ENCODE measurements at regions not wholly inside any gene's neighbourhood (a gene's known extent, or its start where the extent isn't known, plus 50 kb on each side); places are given as distances from the start of the nearest gene placed in this dataset.
A peak's percentile ranks its signal among the peaks of the same experiment; 100 is the strongest.
"Not testable (repeated sequence)": the region's sequence is repeated elsewhere in the genome, so short reads cannot be mapped to it uniquely, and the experiment has no call there.

- no peak for DNase-seq (ENCODE audit: low spot score)
These were observed 1730.2 kb downstream of the MRPL39 start for GRCh38 chr21:23876925-23877558.

GRCh38 chr21:23874271-23874670 lies 1733.0 kb downstream of the MRPL39 start:
- no peak for DNase-seq (ENCODE audit: low spot score)

GRCh38 chr21:23861911-23862504 lies 1745.3 kb downstream of the MRPL39 start:
- no peak for DNase-seq (ENCODE audit: low spot score)

- no peak for DNase-seq (ENCODE audit: low spot score)
These were observed 1748.4 kb downstream of the MRPL39 start for GRCh38 chr21:23858878-23859277.

GRCh38 chr21:23853796-23854379 lies 1753.4 kb downstream of the MRPL39 start:
- DNase-seq (ENCODE audit: low spot score), result peak; percentile 2

- DNase-seq (ENCODE audit: low spot score), result no peak
These were observed 1769.7 kb downstream of the MRPL39 start for GRCh38 chr21:23837564-23837963.

- no peak for DNase-seq (ENCODE audit: low spot score)
These were observed 1784.5 kb downstream of the MRPL39 start for GRCh38 chr21:23822760-23823159.

GRCh38 chr21:23817337-23817736 lies 1789.9 kb downstream of the MRPL39 start:
- DNase-seq (ENCODE audit: low spot score), result no peak

GRCh38 chr21:23812485-23812884 lies 1794.8 kb downstream of the MRPL39 start:
- no peak for DNase-seq (ENCODE audit: low spot score)

GRCh38 chr21:23811805-23812204 lies 1795.5 kb downstream of the MRPL39 start:
- no peak for DNase-seq (ENCODE audit: low spot score)

GRCh38 chr21:23809573-23809972 lies 1797.7 kb downstream of the MRPL39 start:
- DNase-seq (ENCODE audit: low spot score), result no peak

- DNase-seq (ENCODE audit: low spot score), result not testable (repeated sequence)
These were observed 1800.2 kb downstream of the MRPL39 start for GRCh38 chr21:23806966-23807548.

- no peak for DNase-seq (ENCODE audit: low spot score)
These were observed 1802.4 kb downstream of the MRPL39 start for GRCh38 chr21:23804866-23805265.

GRCh38 chr21:23801292-23801691 lies 1806.0 kb downstream of the MRPL39 start:
- DNase-seq (ENCODE audit: low spot score), result no peak

- DNase-seq (ENCODE audit: low spot score), result no peak
These were observed 1807.9 kb downstream of the MRPL39 start for GRCh38 chr21:23799376-23799775.

- no peak for DNase-seq (ENCODE audit: low spot score)
These were observed 1815.0 kb downstream of the MRPL39 start for GRCh38 chr21:23792300-23792699.

GRCh38 chr21:23789864-23790263 lies 1817.4 kb downstream of the MRPL39 start:
- DNase-seq (ENCODE audit: low spot score), result no peak

GRCh38 chr21:23780326-23780725 lies 1827.0 kb downstream of the MRPL39 start:
- DNase-seq (ENCODE audit: low spot score), result no peak

GRCh38 chr21:23743821-23744220 lies 1863.5 kb downstream of the MRPL39 start:
- no peak for DNase-seq (ENCODE audit: low spot score)

GRCh38 chr21:23740463-23740862 lies 1866.8 kb downstream of the MRPL39 start:
- DNase-seq (ENCODE audit: low spot score), result no peak

GRCh38 chr21:23732776-23733175 lies 1874.5 kb downstream of the MRPL39 start:
- DNase-seq (ENCODE audit: low spot score), result no peak

- DNase-seq (ENCODE audit: low spot score), result no peak
These were observed 1878.0 kb downstream of the MRPL39 start for GRCh38 chr21:23729331-23729730.

- DNase-seq (ENCODE audit: low spot score), result no peak
These were observed 1881.7 kb downstream of the MRPL39 start for GRCh38 chr21:23725576-23725975.
